ENCODE measurements at regions not wholly inside any gene's neighbourhood (a gene's known extent, or its start where the extent isn't known, plus 50 kb on each side); places are given as distances from the start of the nearest gene placed in this dataset.

- no peak for TF ChIP-seq BCLAF1 (IDR thresholded peaks at IDR 0.05)
- TF ChIP-seq CBX3 (IDR thresholded peaks at IDR 0.05; ENCODE audit: borderline replicate concordance, low read depth), result no peak
- no peak for TF ChIP-seq ZNF207 (IDR thresholded peaks at IDR 0.05; ENCODE audit: borderline replicate concordance)
- TF ChIP-seq SP1 (IDR thresholded peaks at IDR 0.05; ENCODE audit: low read depth, low read length), result no peak
Observed at GRCh38 chr16:64543031-64543430, 578.8 kb downstream of the CDH11 start (continued).

GRCh38 chr16:64542152-64542551 lies 579.7 kb downstream of the CDH11 start:
- Histone ChIP-seq H3K4me3 (no peak overlapping the region), H3K27me3 (replicated peaks in 1 of 2; ENCODE audit: control insufficient read depth in 2 of 2, insufficient read depth in 2 of 2, low read length in 1 of 2) (no peaks in the 10 kb centered on the region), H3K4me1 (ENCODE audit: control insufficient read depth, insufficient read depth, low read length) (no peaks in the 10 kb centered on the region), H3K36me3 (ENCODE audit: control insufficient read depth in 2 of 2, insufficient read depth in 2 of 2, low read length in 1 of 2) (no peaks in the 10 kb centered on the region), H3K79me2 (ENCODE audit: control insufficient read depth, insufficient read depth, low read length) (no peaks in the 10 kb centered on the region), H3K9ac (ENCODE audit: control insufficient read depth, insufficient read depth, low read length) (no peak overlapping the region), H2AFZ (ENCODE audit: control insufficient read depth, low read depth, low read length) (no peak overlapping the region), H4K20me1 (ENCODE audit: control insufficient read depth, insufficient read depth) (no peaks in the 10 kb centered on the region), H3K9me3 (replicated peaks; ENCODE audit: control insufficient read depth, insufficient read depth, low read length) (no peaks in the 10 kb centered on the region), H3K27ac (ENCODE audit: control insufficient read depth, insufficient read depth) (no peak overlapping the region), H3K4me2 (ENCODE audit: control insufficient read depth, insufficient read depth) (no peak overlapping the region)
- CTCF ChIA-PET, result no interaction called here
- in situ Hi-C loops (cut with MboI), result no loop called here
- no TSS peak for BruUV-seq (replicated peaks)
- no peak for TF ChIP-seq POLR2AphosphoS2 (IDR thresholded peaks at IDR 0.05; ENCODE audit: low read depth, low read length)
- no peak for TF ChIP-seq YY1 (IDR thresholded peaks at IDR 0.05; ENCODE audit: low read depth, low read length)
- TF ChIP-seq ZBTB40 (IDR thresholded peaks at IDR 0.05; ENCODE audit: borderline replicate concordance), result no peak
- no peak for TF ChIP-seq SUZ12 (IDR thresholded peaks at IDR 0.05; ENCODE audit: unreplicated experiment)
- TF ChIP-seq PAX5 (IDR thresholded peaks at IDR 0.05; ENCODE audit: borderline replicate concordance, low read depth, low read length), result no peak
- no peak for TF ChIP-seq PBX3 (IDR thresholded peaks at IDR 0.05; ENCODE audit: insufficient replicate concordance, low read depth, low read length)
- TF ChIP-seq IRF3 (IDR thresholded peaks at IDR 0.05), result no peak
- 8% methylated on average over 2 of the region's 2 CpGs for WGBS (ENCODE audit: insufficient coverage, insufficient replicate concordance, low lambda C conversion rate, missing lambda C conversion rate)
- FAIRE-seq (no peak), ATAC-seq (no peak), DNase-seq (ENCODE audit: low read depth, low spot score) (no peak)
- RAD21 ChIA-PET (ENCODE audit: unreplicated experiment), result no interaction called here
- intact Hi-C loops (cut with micrococcal nuclease; ENCODE audit: unreplicated experiment), result no loop called here
- POLR2A ChIA-PET, result no interaction called here
- SMC1A ChIA-PET (ENCODE audit: uncharacterized antibody, unreplicated experiment), result no interaction called here
